H1 (cell line): ENCODE measurements at regions not wholly inside any gene's neighbourhood (a gene's known extent, or its start where the extent isn't known, plus 50 kb on each side); places are given as distances from the start of the nearest gene placed in this dataset.

Experiments
- CTCF ChIA-PET: fragments of 300-600 bp; sonication (Branson Sonifier 250); formaldehyde crosslinking; loops from one replicate; lab custom pipeline; 2021; ENCODE audit not compliant: partially characterized antibody; lab: Charles Lee
- POLR2A ChIA-PET: fragments of 300-600 bp; sonication (Branson Sonifier 250); formaldehyde crosslinking; loops from one replicate; lab custom pipeline; 2021; ENCODE audit warnings: inconsistent platforms; ENCODE audit not compliant: partially characterized antibody; lab: Charles Lee
- DNase-seq, 2 experiments: peaks; one replicate each; pipeline versions ENCODE4 v3.0.0 to v3.0.0-alpha.2; 2010 to 2022; ENCODE audit warnings: low spot score in 2 of 2, low read depth in 1 of 2, mixed read lengths in 1 of 2
- FAIRE-seq: peaks from 2 replicates; lab custom pipeline; 2011; peaks lifted over from hg19 to GRCh38; lab: Jason Lieb, UNC
- H2AFZ ChIP-seq: 2 replicates; pipeline ENCODE4 v1.8.1; 2012; ENCODE audit warnings: low read length, inconsistent platforms
- H2AK5ac ChIP-seq: 2 replicates; pipeline ENCODE4 v1.6.1; 2013; ENCODE audit warnings: low read depth, low read length
- H2BK120ac ChIP-seq: replicated peaks from 2 replicates; pipeline ENCODE3; 2013; ENCODE audit warnings: low read depth, low read length, inconsistent platforms
- H2BK12ac ChIP-seq: 2 replicates; pipeline ENCODE4 v1.6.1; 2013; ENCODE audit warnings: low read depth, low read length
- H2BK15ac ChIP-seq: 2 replicates; pipeline ENCODE4 v1.6.1; 2013; ENCODE audit warnings: low read length
- H2BK20ac ChIP-seq: 2 replicates; pipeline ENCODE4 v1.6.1; 2013; ENCODE audit warnings: low read length
- H2BK5ac ChIP-seq: 2 replicates; pipeline ENCODE4 v1.6.1; 2013; ENCODE audit warnings: low read depth, low read length
- H3K14ac ChIP-seq: 2 replicates; pipeline ENCODE4 v1.6.1; 2013; ENCODE audit warnings: inconsistent platforms; ENCODE audit not compliant: insufficient read length
- H3K18ac ChIP-seq: 2 replicates; pipeline ENCODE4 v1.6.1; 2013; ENCODE audit warnings: low read length; ENCODE audit errors: extremely low read depth
- H3K23ac ChIP-seq: 2 replicates; pipeline ENCODE4 v1.6.1; 2013; ENCODE audit warnings: inconsistent platforms; ENCODE audit not compliant: insufficient read length
- H3K23me2 ChIP-seq: 2 replicates; pipeline ENCODE4 v1.6.1; 2013; ENCODE audit warnings: low read depth, low read length
- H3K27ac ChIP-seq: 2 replicates; pipeline ENCODE4 v1.6.1; 2011; ENCODE audit warnings: low read depth, low read length, inconsistent platforms
- H3K27me3 ChIP-seq, 4 experiments: replicated peaks in 1 of 4; 1 replicate in 1 of 4; 2 replicates in 3 of 4; pipeline versions ENCODE4 v1.6.1 to v1.8.1; 2011 to 2013; ENCODE audit warnings: low read length in 3 of 4, mild to moderate bottlenecking in 3 of 4, inconsistent platforms in 2 of 4, mixed read lengths in 2 of 4, moderate library complexity in 1 of 4; ENCODE audit not compliant: control insufficient read depth in 3 of 4, insufficient read depth in 3 of 4; ENCODE audit errors: extremely low read depth in 1 of 4
- H3K36me3 ChIP-seq, 4 experiments: 2 replicates each; pipeline versions ENCODE4 v1.6.1 to v1.8.1; 2011 to 2013; ENCODE audit warnings: mild to moderate bottlenecking in 4 of 4, low read length in 3 of 4, moderate library complexity in 2 of 4, control low read depth in 1 of 4, inconsistent platforms in 1 of 4; ENCODE audit not compliant: insufficient read depth in 4 of 4, control insufficient read depth in 2 of 4
- H3K4ac ChIP-seq: replicated peaks from 2 replicates; pipeline ENCODE3; 2013; ENCODE audit warnings: low read length, low read depth, mixed read lengths, inconsistent platforms; ENCODE audit not compliant: insufficient read length
- H3K4me1 ChIP-seq, 4 experiments: replicated peaks in 1 of 4; 1 replicate in 1 of 4; 2 replicates in 3 of 4; pipeline versions ENCODE4 v1.6.1 to v1.8.1; 2011 to 2013; ENCODE audit warnings: low read length in 3 of 4, inconsistent platforms in 2 of 4, mixed read lengths in 1 of 4; ENCODE audit not compliant: insufficient read depth in 4 of 4, control insufficient read depth in 3 of 4
- H3K4me2 ChIP-seq, 2 experiments: 2 replicates each; pipeline versions ENCODE4 v1.6.1 to v1.8.1; 2011 to 2013; ENCODE audit warnings: low read depth in 2 of 2, low read length in 2 of 2, control low read depth in 1 of 2, inconsistent platforms in 1 of 2, mild to moderate bottlenecking in 1 of 2; ENCODE audit not compliant: insufficient read depth in 1 of 2
- H3K4me3 ChIP-seq, 4 experiments: fragments of 200-600, 300-600 bp in 1 of 4; sonication (generic), shearing (Covaris generic), sonication (Bioruptor Twin) in 1 of 4; 2 replicates each; pipeline versions ENCODE4 v1.5.1 to v1.8.1; 2011 to 2016; ENCODE audit warnings: low read length in 4 of 4, low read depth in 3 of 4, control low read depth in 2 of 4, inconsistent platforms in 2 of 4, mild to moderate bottlenecking in 2 of 4, mixed read lengths in 1 of 4, moderate library complexity in 1 of 4; ENCODE audit not compliant: insufficient read depth in 2 of 4; ENCODE audit errors: extremely low read depth in 1 of 4
- H3K56ac ChIP-seq: replicated peaks from 2 replicates; pipeline ENCODE3; 2013; ENCODE audit warnings: low read depth, mild to moderate bottlenecking, mixed read lengths, low read length, inconsistent platforms; ENCODE audit not compliant: insufficient read length
- H3K79me1 ChIP-seq: 2 replicates; pipeline ENCODE4 v1.6.1; 2013; ENCODE audit warnings: low read depth, low read length, control low read depth
- H3K79me2 ChIP-seq, 2 experiments: 2 replicates each; pipeline versions ENCODE4 v1.6.1 to v1.8.1; 2012 to 2013; ENCODE audit warnings: low read length in 2 of 2, mild to moderate bottlenecking in 2 of 2, inconsistent platforms in 1 of 2; ENCODE audit not compliant: insufficient read depth in 2 of 2, control insufficient read depth in 1 of 2
- H3K9ac ChIP-seq, 4 experiments: replicated peaks in 1 of 4; 1 replicate in 1 of 4; 2 replicates in 3 of 4; pipeline versions ENCODE4 v1.6.1 to v1.8.1; 2011 to 2013; ENCODE audit warnings: low read depth in 3 of 4, low read length in 3 of 4, control low read depth in 2 of 4, mild to moderate bottlenecking in 2 of 4, moderate library complexity in 2 of 4, inconsistent platforms in 1 of 4; ENCODE audit errors: extremely low read depth in 1 of 4
- H3K9me3 ChIP-seq, 2 experiments: 2 replicates each; pipeline versions ENCODE4 v1.6.1 to v1.8.1; 2012 to 2013; ENCODE audit warnings: mild to moderate bottlenecking in 2 of 2, moderate library complexity in 2 of 2, control low read depth in 1 of 2, inconsistent platforms in 1 of 2, low read depth in 1 of 2, low read length in 1 of 2, mixed read lengths in 1 of 2; ENCODE audit not compliant: insufficient read depth in 2 of 2
- H4K20me1 ChIP-seq, 2 experiments: replicated peaks in 1 of 2; 2 replicates each; pipeline versions ENCODE3 to v1.8.1; 2011 to 2013; ENCODE audit warnings: inconsistent platforms in 2 of 2, low read length in 2 of 2, mild to moderate bottlenecking in 1 of 2; ENCODE audit not compliant: insufficient read depth in 2 of 2, control insufficient read depth in 1 of 2
- H4K5ac ChIP-seq: 2 replicates; pipeline ENCODE4 v1.6.1; 2013; ENCODE audit warnings: low read length, low read depth, mixed read lengths, inconsistent platforms; ENCODE audit not compliant: insufficient read length
- H4K8ac ChIP-seq: 2 replicates; pipeline ENCODE4 v1.8.0; 2013; ENCODE audit warnings: mild to moderate bottlenecking, moderate library complexity, low read length, inconsistent platforms; ENCODE audit not compliant: insufficient read depth; ENCODE audit errors: extremely low read depth
- H4K91ac ChIP-seq: replicated peaks from 2 replicates; pipeline ENCODE3; 2013; ENCODE audit warnings: low read length, mixed read lengths, inconsistent platforms; ENCODE audit not compliant: insufficient read length
- GABPA ChIP-seq: IDR thresholded peaks from 2 replicates; pipeline ENCODE4 v1.6.1; 2011; ENCODE audit warnings: mild to moderate bottlenecking, low read length, moderate library complexity, borderline replicate concordance; ENCODE audit not compliant: insufficient read depth
- POLR2A ChIP-seq, 2 experiments: IDR thresholded peaks; 1 replicate in 1 of 2; 2 replicates in 1 of 2; pipeline ENCODE4 v1.6.1; 2011; ENCODE audit warnings: low read depth in 2 of 2, low read length in 2 of 2, mild to moderate bottlenecking in 2 of 2; ENCODE audit errors: control extremely low read depth in 1 of 2
- POU5F1 ChIP-seq: IDR thresholded peaks from 2 replicates; pipeline ENCODE4 v1.6.1; 2011; ENCODE audit warnings: low read depth, mild to moderate bottlenecking, low read length, moderate library complexity
- SAP30 ChIP-seq: fragments of 300-600 bp; sonication (generic); IDR thresholded peaks from 2 replicates; pipeline ENCODE4 v1.7.1; 2012; ENCODE audit warnings: low read length, moderate library complexity, mild to moderate bottlenecking, inconsistent platforms; ENCODE audit not compliant: insufficient read depth, insufficient replicate concordance
- TCF12 ChIP-seq: IDR thresholded peaks from 2 replicates; pipeline ENCODE4 v1.6.1; 2011; ENCODE audit warnings: low read depth, mild to moderate bottlenecking, low read length
- WGBS, 2 experiments: shearing (Covaris generic) in 1 of 2; methylation state at CpG; one replicate each; pipeline versions ENCODE4 v1.1.6 to v1.1.7; 2013 to 2015; ENCODE audit warnings: low lambda C conversion rate in 2 of 2, mixed read lengths in 2 of 2, inconsistent platforms in 1 of 2, low coverage in 1 of 2, missing lambda C conversion rate in 1 of 2; ENCODE audit not compliant: insufficient replicate concordance in 2 of 2, insufficient coverage in 1 of 2, insufficient read length in 1 of 2; ENCODE audit errors: extremely low coverage in 1 of 2, missing lambda C conversion rate in 1 of 2; 5-methylcytosine and 5-hydroxymethylcytosine counted together

GRCh38 chrX:5390376-5390775 is 838.3 kb downstream of the NLGN4X start:
- no peak overlapping the region for H3K27ac ChIP-seq
- H3K4me2 ChIP-seq, result no peak overlapping the region
- H3K27me3 ChIP-seq, result no peaks in the 10 kb centered on the region
- no peak overlapping the region for H2BK120ac ChIP-seq
- ChIA-PET CTCF (no interaction called here), POLR2A (no interaction called here)
- no peaks in the 10 kb centered on the region for H4K20me1 ChIP-seq
- no peak overlapping the region for H2AFZ ChIP-seq
- no peak overlapping the region for H2BK15ac ChIP-seq
- H3K79me2 ChIP-seq, result no peaks in the 10 kb centered on the region
- no peak overlapping the region for H3K18ac ChIP-seq
- no peak overlapping the region for H3K4me3 ChIP-seq
- H3K4me1 ChIP-seq, result no peaks in the 10 kb centered on the region
- H3K79me1 ChIP-seq, result no peaks in the 10 kb centered on the region
- no peak overlapping the region for H2BK20ac ChIP-seq
- H4K5ac ChIP-seq, result no peak overlapping the region
- no peak for DNase-seq
- H3K14ac ChIP-seq, result no peak overlapping the region
- no peak overlapping the region for H2BK12ac ChIP-seq
- H3K9me3 ChIP-seq, result no peaks in the 10 kb centered on the region
- H3K56ac ChIP-seq, result no peak overlapping the region
- TF ChIP-seq POLR2A (IDR thresholded peaks at IDR 0.05; ENCODE audit: control extremely low read depth in 1 of 2, low read depth in 2 of 2, low read length in 2 of 2), result no peak
- no peak for TF ChIP-seq TCF12
- TF ChIP-seq GABPA, result no peak
- no peak for TF ChIP-seq SAP30
- no peak for TF ChIP-seq POU5F1
- no peak overlapping the region for H4K8ac ChIP-seq
- no peak overlapping the region for H3K23ac ChIP-seq
- no peak overlapping the region for H2BK5ac ChIP-seq
- no peak for FAIRE-seq
- no peaks in the 10 kb centered on the region for H3K23me2 ChIP-seq
- no peak overlapping the region for H3K4ac ChIP-seq
- 85% methylated on average over 2 of the region's 14 CpGs; no CpG with 5 or more reads in 1 of the 2 experiments for WGBS, 2 experiments
- no peak overlapping the region for H2AK5ac ChIP-seq
- H4K91ac ChIP-seq, result no peak overlapping the region
- H3K36me3 ChIP-seq, result no peaks in the 10 kb centered on the region
- H3K9ac ChIP-seq, result no peak overlapping the region
